ENCODE measurements at regions not wholly inside any gene's neighbourhood (a gene's known extent, or its start where the extent isn't known, plus 50 kb on each side); places are given as distances from the start of the nearest gene placed in this dataset.

DNA sequence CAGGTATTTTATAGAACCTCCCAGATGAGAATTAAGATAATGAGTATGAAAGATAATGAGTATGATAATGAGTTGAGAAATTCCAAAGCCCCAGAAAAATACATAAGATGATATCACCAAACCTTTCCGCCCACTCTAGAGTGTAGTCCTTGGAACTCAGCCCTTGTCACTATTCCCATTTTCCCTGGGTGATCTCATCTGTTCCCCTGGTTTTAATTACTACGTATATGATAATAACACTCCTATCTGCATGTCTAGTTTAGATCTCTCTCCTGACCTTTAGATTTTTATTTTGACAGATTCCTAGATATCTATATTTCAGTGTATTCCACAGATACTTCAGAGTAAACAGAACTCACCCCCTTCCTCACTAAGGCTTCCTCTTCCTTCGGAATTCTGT is 51.0 kb upstream of the ASIP start:
- H3K27me3 Mint-ChIP-seq, result peaks cover 57% of the 10 kb centered on the region
- no peak overlapping the region for H3K4me3 Mint-ChIP-seq
- H3K4me1 Mint-ChIP-seq, result peaks cover 10% of the 10 kb centered on the region
- CTCF ChIA-PET, result interaction anchor here (0.6 to 2.1 kb wide), 16 partner anchors 10 to 580 kb away, joined by 3 to 14 read pairs (median 3); partner anchors contain the start of genes ASIP and MAP1LC3A
- H3K36me3 Mint-ChIP-seq, result no peaks in the 10 kb centered on the region
- ATAC-seq (no peak), DNase-seq (no peak)
- no peaks in the 10 kb centered on the region for H3K9me3 Mint-ChIP-seq (ENCODE audit: low read depth)
- no peak overlapping the region for H3K27ac Mint-ChIP-seq

GRCh38 chr20:34190679-34191090 is 50.5 kb upstream of the ASIP start:
- ATAC-seq (peak; percentile 53), DNase-seq (peak; percentile 52)
- no peaks in the 10 kb centered on the region for H3K9me3 Mint-ChIP-seq (ENCODE audit: low read depth)
- no peaks in the 10 kb centered on the region for H3K36me3 Mint-ChIP-seq
- peaks cover 53% of the 10 kb centered on the region for H3K27me3 Mint-ChIP-seq
- no peak overlapping the region for H3K27ac Mint-ChIP-seq
- H3K4me1 Mint-ChIP-seq, result peaks cover 10% of the 10 kb centered on the region
- CTCF ChIA-PET, result interaction anchor here (0.6 to 2.1 kb wide), 16 partner anchors 10 to 579 kb away, joined by 3 to 14 read pairs (median 3); partner anchors contain the start of genes ASIP and MAP1LC3A
- no peak overlapping the region for H3K4me3 Mint-ChIP-seq

Measured in activated CD8-positive, alpha-beta memory T cell treated with anti-CD3 and anti-CD28 coated beads, Interleukin-2, amount 10 ng/mL, durations not matched to agents 7 days and 5 days (primary cell).